ENCODE measurements at regions not wholly inside any gene's neighbourhood (a gene's known extent, or its start where the extent isn't known, plus 50 kb on each side); places are given as distances from the start of the nearest gene placed in this dataset.

DNA sequence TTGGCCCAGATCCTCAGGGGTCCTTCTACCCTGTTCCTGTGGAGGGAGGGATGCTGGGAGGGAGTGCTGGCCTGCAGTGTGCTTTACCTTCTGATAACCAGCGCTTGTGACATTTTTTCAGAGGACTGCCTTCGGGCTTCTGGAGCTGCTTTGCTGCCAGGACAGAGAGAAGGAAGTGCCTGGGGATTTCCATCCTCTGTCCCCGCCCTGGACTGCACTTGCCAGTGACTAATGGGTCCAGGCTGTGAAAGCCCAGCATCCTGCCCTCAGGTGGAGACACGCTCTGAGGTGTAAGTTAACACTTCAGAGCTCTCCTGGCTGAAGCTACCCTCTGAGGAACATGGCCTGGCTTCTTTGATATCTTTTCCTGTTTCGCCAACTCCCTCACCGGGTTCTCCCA lies 158.7 kb upstream of the SYT13 start:
- in situ Hi-C loops (cut with HindIII; ENCODE audit: low sequenced_read_pairs) = no loop called here
- no peak overlapping the region for H3K4me3 ChIP-seq (ENCODE audit: low read depth, low read length)
- TF ChIP-seq, protein P1, sequence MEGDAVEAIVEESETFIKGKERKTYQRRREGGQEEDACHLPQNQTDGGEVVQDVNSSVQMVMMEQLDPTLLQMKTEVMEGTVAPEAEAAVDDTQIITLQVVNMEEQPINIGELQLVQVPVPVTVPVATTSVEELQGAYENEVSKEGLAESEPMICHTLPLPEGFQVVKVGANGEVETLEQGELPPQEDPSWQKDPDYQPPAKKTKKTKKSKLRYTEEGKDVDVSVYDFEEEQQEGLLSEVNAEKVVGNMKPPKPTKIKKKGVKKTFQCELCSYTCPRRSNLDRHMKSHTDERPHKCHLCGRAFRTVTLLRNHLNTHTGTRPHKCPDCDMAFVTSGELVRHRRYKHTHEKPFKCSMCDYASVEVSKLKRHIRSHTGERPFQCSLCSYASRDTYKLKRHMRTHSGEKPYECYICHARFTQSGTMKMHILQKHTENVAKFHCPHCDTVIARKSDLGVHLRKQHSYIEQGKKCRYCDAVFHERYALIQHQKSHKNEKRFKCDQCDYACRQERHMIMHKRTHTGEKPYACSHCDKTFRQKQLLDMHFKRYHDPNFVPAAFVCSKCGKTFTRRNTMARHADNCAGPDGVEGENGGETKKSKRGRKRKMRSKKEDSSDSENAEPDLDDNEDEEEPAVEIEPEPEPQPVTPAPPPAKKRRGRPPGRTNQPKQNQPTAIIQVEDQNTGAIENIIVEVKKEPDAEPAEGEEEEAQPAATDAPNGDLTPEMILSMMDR (IDR thresholded peaks at IDR 0.05; ENCODE audit: low read depth, low read length) = no peak
- no peak for DNase-seq (ENCODE audit: low read depth, low spot score)

DNA sequence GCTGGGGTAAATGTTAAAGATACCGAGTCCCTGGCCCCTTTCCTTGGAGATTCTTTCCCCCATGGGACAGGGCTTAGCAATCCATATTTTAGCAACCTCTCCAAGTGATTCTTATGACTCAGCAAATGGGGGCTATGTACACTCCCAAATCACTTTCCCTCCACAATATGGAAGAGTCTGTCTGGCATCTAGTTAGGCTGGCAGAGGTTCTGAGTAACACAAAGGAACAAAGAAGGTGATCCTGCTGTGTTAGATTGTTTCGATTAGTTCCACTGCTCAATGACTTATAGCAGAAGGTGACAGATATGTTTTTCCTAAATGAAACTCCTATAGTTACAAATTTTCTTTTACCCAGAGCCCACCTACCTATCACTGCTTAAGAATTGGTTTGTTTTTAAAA lies 154.0 kb upstream of the SYT13 start:
- no peak for DNase-seq (ENCODE audit: low read depth, low spot score)
- in situ Hi-C loops (cut with HindIII; ENCODE audit: low sequenced_read_pairs) = no loop called here
- H3K4me3 ChIP-seq (ENCODE audit: low read depth, low read length) = no peak overlapping the region
- TF ChIP-seq, protein P1 (IDR thresholded peaks at IDR 0.05; ENCODE audit: low read depth, low read length) = no peak

DNA sequence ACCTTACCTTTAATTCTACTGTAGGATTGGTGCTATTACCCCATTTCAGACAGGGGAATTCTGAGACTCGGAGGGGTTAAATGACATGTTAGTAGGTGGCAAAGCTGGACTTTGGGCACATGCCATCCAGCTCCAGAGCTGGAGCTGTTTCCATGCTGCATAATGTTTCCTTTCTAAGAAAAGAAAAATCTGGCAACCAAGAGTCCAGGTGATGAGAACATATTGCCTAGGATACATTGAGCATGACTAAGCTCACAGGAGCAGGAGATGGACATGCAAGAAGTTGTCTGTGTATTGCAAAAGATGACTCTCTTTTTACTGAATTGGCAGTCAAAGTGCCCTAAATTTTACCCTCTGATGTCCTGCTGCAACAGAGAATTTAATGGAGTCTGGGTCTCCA lies 150.8 kb upstream of the SYT13 start:
- H3K4me3 ChIP-seq (ENCODE audit: low read depth, low read length) = no peak overlapping the region
- TF ChIP-seq, protein P1 (IDR thresholded peaks at IDR 0.05; ENCODE audit: low read depth, low read length) = no peak
- in situ Hi-C loops (cut with HindIII; ENCODE audit: low sequenced_read_pairs) = no loop called here
- DNase-seq (ENCODE audit: low read depth, low spot score) = no peak

DNA sequence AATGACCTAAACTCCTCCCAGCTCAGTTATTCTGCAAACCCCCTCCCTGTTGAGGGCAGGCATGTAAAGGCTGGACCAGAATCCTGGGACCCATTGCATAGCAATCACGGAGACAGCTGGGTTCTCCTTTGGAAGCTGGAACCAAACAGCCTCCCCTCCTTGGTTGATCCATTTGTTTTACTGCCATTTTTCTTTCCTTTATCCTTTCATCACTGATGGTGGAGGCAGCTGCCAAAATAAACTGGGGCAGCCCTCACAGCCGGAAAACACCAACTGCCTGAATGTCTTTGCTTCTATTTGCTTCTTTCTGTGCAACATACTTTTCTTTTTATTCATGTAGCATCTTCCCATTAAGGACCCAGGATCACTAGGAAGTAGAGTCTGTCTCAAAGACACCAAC lies 150.0 kb upstream of the SYT13 start:
- in situ Hi-C loops (cut with HindIII; ENCODE audit: low sequenced_read_pairs) = no loop called here
- H3K4me3 ChIP-seq (ENCODE audit: low read depth, low read length) = no peak overlapping the region
- no peak for DNase-seq (ENCODE audit: low read depth, low spot score)
- TF ChIP-seq, protein P1 (IDR thresholded peaks at IDR 0.05; ENCODE audit: low read depth, low read length) = no peak

DNA sequence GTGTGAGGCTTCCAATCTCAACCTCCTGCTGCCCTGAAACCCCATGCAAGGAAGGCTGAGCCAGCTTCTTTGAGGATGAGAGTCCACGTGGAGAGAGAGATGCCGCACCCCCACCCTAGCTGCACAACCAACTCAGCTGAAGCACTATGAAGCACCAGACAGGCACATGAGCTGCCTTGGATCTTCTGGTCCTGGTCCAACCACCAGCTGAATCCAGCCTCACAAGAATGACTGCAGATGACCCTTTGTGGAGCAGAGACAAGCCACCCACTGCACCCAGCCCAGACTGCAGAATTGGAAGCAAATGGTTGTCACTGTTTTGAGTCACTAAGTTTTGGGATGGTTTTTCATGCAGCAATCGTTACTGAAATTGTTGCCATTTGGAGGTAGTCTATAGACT lies 149.6 kb upstream of the SYT13 start:
- H3K4me3 ChIP-seq (ENCODE audit: low read depth, low read length) = no peak overlapping the region
- TF ChIP-seq, protein P1 (IDR thresholded peaks at IDR 0.05; ENCODE audit: low read depth, low read length) = no peak
- DNase-seq (ENCODE audit: low read depth, low spot score) = no peak
- in situ Hi-C loops (cut with HindIII; ENCODE audit: low sequenced_read_pairs) = no loop called here

DNA sequence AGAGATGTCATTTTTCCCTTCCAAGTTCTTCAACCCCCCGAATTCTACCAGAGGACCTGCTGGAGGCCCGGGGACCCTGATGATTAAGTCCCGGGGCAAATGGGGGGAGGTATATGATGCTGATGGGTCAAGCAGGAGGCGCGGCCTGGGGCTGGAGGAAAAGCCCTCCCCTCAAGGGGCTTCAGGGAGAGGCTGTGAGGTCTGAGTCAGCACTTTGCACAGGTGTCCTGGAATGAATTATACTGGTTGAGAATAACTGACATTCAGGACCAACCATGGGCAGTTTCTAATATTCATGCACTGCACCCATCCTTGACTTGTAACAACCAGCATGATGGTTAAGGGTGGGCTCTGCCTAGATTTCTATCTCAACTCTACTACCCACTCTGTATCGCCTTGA lies 146.8 kb upstream of the SYT13 start:
- TF ChIP-seq, protein P1 (IDR thresholded peaks at IDR 0.05; ENCODE audit: low read depth, low read length) = no peak
- in situ Hi-C loops (cut with HindIII; ENCODE audit: low sequenced_read_pairs) = no loop called here
- H3K4me3 ChIP-seq (ENCODE audit: low read depth, low read length) = no peak overlapping the region
- DNase-seq (ENCODE audit: low read depth, low spot score) = no peak

DNA sequence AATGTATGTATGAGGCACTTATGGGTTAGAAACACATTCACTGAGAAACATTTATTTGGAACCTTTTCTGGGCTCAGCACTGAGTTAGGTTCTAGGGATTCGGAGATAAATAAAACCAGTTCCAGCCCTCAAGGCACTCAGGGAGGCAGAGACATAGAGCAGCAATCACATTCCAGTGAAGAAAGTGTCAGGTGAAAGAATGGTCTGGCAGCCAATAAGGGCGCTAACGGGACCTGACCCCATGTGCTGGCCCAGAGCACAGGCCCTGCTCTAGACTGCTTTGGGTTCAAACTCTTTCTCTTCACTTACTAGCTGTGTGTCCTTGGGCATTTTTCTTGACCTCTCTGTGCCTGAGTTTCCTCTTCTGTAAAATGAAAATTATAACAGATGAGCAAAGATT lies 146.0 kb upstream of the SYT13 start:
- TF ChIP-seq, protein P1 (IDR thresholded peaks at IDR 0.05; ENCODE audit: low read depth, low read length) = no peak
- in situ Hi-C loops (cut with HindIII; ENCODE audit: low sequenced_read_pairs) = no loop called here

More for the DNA sequence above, 146.0 kb upstream of the SYT13 start:
- DNase-seq (ENCODE audit: low read depth, low spot score) = no peak
- H3K4me3 ChIP-seq (ENCODE audit: low read depth, low read length) = no peak overlapping the region

All from astrocyte of the spinal cord (primary cell).